GM18517 (cell line): ENCODE measurements at regions not wholly inside any gene's neighbourhood (a gene's known extent, or its start where the extent isn't known, plus 50 kb on each side); places are given as distances from the start of the nearest gene placed in this dataset.

ENCODE experiments used
- ATAC-seq: cut with Tn5 transposase; IDR thresholded peaks from one replicate; pipeline ENCODE4 v1.9.1; 2021; ENCODE audit warnings: mild to moderate bottlenecking, moderate library complexity; ENCODE audit not compliant: unreplicated experiment

- no peak for ATAC-seq
These were observed 766.0 kb upstream of the MAP3K7 start for GRCh38 chr6:91352878-91353277.

DNA sequence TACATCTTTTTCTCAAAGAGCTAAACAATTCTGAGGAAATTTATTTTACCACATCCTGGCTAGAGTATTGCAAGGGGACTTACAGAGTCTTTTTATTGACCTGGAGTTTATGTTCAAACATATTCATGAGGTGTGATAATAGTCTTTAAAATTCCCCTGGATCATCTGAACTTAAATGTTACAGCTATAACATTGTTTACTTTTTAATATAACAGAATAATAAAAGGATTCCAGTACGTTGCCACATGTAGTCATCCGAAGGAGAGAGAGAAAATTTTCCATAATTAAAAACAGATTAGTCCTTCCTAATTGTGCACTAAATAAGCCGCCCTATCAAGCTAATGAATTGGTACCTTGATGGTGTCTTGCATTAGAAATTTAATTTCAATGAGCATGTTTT, 765.4 kb upstream of the MAP3K7 start:
- no peak for ATAC-seq

DNA sequence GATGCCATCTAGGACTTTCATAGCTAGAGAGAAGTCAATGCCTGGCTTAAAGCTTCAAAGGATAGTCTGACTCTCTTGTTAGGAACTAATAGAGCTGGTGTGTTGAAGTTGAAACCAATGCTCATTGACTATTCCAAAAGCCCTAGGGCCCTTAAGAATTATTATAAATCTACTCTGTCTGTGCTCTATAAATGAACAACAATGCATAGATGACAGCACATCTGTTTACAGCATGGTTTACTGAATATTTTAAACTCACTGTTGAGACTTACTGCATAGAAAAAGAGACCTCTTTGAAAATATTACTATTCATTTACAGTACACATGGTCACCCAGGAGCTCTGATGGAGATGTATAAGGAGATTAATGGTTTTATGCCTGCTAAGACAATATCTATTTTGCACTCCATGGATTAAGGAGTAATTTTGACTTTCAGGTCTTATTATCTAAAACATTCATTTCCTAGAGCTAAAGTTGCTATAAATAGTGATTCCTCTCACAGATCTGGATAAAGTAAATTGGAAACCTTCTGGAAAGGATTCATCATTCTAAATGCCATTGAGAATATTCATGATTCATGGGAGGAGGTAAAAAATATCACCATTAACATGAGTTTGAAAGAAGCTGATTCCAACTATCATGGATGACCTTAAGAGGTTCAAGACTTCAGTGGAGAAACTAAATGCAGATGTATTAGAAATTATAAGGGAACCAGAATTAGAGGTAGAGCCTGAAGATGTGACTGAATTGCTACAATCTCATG, 763.5 kb upstream of the MAP3K7 start:
- no peak for ATAC-seq

DNA sequence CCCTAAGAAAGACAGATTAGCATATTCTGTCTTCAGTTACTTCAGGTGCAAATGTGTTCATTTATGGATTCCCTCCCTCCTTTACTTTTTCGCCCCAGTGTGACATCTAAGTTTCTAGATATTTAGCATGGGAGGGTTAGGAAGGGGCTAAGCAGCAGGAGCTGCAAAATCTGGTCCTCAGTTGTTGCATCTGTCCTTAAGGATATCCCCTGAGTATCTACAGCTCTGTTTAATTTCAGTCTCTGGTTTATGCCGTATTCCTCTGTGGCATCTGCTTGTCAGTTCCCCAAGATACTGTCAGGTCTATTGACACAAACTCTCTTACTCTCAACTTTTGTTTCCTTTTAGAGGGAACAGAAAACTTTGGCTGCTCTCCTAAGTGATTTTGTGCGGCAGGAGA, 754.6 kb upstream of the MAP3K7 start:
- no peak for ATAC-seq

DNA sequence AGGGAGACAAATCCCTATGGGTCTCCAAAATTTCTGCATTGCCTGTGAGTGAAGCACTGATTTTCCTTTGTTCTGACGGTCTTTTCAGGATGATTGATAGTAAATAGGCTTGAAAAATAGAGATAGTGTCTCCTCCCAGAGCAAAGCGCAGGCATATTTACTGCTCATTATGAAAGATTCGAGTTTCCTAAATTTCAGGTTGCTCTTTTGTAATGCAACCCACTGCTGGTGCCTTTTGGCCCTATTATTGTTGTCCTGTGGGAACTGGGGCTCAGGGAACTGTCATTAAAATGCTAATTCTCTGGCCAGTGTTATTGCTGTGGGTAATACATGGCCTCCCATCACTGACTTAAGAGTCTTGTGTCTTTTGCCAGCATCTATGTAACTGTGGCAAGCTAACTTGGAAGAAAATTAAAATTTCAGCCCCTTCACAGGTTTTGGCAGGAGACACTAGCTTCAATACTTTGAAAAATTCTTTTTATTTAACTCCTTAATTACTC, 754.1 kb upstream of the MAP3K7 start:
- no peak for ATAC-seq

DNA sequence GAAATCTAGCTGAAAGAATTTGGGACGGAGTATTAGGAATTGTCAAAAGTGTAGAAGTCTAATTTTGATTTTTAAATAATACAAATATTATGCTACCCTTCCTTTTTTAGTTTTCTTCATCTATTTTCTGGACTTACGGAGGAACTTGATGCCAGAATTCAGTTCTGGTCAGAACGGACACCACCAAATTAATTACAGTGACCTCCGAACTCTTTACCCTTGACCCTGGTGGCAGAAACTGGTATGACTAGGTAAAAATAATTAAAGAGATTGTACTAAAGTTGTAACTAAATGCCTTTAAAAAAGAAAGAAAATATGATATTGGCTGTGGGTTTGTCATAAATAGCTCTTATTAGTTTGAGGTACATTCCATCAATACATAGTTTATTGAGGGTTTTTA, 751.1 kb upstream of the MAP3K7 start:
- no peak for ATAC-seq

GRCh38 chr6:91330896-91331295, 744.0 kb upstream of the MAP3K7 start:
- no peak for ATAC-seq

DNA sequence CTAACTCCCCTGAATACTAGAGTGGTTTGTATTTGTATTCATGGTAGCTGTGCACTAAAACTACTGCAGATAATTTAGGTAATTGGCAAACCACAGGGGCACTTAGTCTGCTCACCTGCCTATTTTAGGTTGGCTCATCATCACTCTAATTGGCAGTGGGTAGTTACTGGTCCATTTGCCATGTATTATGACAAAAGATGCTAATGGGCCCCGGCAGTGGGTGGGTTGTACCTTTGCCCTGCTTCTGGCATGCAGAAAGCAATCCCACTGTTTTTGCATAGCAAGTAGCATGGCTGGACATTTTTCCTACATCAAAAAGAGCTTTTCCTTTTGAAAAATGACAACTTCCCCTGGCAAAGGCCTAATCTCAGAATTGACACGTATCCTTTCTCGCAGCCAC, 741.4 kb upstream of the MAP3K7 start:
- ATAC-seq, result no peak

GRCh38 chr6:91324711-91325110, 737.8 kb upstream of the MAP3K7 start:
- no peak for ATAC-seq

DNA sequence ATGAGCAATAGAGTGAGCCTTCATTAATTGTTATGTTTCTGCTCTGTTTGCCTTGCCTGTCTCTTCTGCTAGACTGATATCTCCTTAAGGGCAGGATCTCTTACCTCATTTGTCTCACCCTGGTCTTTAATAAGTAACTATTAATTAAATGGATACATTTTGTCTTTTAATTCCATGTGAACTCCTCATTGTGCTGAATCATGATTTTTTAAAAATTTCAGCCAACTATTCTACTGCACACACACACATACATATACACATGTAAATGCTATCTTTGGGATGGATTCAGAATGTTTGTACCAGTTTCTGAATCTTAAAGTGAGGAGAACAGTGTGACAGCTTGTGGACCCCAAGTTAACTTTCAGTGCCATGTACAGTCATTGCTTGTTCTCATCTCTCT, 731.1 kb upstream of the MAP3K7 start:
- no peak for ATAC-seq

GRCh38 chr6:91317247-91317835, 730.5 kb upstream of the MAP3K7 start:
- no peak for ATAC-seq

GRCh38 chr6:91310178-91310577, 723.3 kb upstream of the MAP3K7 start:
- no peak for ATAC-seq

DNA sequence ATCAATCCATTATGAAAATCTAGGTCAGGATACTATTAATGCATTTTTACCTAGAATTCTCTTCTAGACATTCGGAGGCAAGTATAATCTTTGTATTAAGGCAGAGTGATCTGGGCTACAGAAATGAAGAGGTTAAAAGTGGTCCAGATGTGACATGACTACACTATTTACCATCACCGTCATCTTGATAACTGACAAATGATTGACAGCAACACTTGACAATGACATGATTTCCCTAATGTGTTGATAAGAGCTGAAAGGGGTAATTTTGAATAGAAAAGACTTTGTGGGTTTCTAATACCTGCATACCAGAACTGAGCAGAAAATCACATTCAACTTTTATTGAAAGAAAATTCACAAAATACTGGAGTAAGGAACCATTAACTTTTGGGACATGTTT, 718.9 kb upstream of the MAP3K7 start:
- ATAC-seq, result no peak

DNA sequence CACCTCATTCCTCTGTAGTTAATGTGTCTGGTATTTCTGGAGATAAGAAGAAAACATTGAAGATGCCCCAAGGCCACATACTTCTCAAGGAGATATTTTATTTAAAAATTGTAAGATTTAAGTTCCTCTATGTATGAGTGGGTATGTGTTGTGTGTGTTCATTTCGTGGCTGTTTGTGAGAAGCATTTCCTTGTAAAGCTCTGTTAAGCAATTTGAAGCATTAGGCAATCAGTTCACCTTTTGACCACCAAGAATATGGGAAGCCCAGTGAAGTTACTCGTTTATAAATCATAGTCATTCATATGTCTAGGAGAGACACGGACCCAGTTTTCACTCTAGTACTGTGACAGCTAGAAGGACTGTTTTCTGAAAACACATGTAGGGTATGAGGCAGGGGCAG, 717.6 kb upstream of the MAP3K7 start:
- ATAC-seq, result no peak

- no peak for ATAC-seq
These were observed 716.5 kb upstream of the MAP3K7 start for GRCh38 chr6:91303326-91303725.

GRCh38 chr6:91299544-91300491, 712.9 kb upstream of the MAP3K7 start:
- ATAC-seq, result no peak

DNA sequence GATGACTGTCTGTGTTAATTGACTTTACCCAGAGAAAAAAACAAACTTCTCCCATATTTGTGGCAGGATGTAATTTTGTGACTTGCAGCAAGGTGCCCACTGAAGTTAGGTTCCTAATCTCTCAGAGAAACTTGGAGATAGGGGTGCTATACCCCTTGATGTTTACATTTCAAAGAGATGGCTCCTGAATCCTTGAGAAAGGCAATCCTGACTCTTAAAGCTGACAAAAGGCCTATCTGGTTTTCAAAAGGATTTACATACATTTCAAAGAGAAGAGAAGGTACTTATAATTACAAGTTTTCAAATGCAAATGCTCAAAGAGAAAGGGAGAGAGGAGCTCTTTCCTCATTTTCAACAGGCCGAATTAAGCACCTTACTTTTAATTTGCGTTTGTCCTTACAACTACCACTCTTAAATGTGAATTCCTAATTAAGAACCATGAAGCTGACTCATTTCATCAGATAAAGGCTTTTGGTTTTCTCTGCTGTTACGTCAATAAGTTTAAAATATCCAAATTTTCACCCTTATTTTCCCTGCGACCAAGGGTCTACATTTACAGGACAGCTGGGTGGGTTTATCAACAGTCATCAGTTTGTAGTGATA, 711.8 kb upstream of the MAP3K7 start:
- ATAC-seq, result no peak

DNA sequence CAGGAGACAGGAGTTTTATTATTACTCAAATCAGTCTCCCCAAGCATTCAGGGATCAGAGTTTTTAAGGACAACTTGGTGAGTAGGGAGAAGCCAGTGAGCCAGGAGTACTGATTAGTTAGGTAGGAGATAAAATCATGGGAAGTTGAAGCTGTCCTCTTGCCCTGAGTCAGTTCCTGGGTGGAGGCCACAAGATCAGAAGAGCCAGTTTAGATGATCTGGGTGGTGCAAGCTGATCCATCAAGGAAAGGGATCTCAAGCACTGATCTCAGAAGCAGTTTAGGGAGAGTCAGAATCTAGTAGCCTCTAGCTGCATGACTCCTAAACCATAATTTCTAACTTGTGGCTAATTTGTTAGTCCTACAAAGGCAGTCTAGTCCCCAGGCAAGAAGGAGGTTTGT, 706.5 kb upstream of the MAP3K7 start:
- no peak for ATAC-seq

GRCh38 chr6:91291071-91291470, 704.2 kb upstream of the MAP3K7 start:
- no peak for ATAC-seq

DNA sequence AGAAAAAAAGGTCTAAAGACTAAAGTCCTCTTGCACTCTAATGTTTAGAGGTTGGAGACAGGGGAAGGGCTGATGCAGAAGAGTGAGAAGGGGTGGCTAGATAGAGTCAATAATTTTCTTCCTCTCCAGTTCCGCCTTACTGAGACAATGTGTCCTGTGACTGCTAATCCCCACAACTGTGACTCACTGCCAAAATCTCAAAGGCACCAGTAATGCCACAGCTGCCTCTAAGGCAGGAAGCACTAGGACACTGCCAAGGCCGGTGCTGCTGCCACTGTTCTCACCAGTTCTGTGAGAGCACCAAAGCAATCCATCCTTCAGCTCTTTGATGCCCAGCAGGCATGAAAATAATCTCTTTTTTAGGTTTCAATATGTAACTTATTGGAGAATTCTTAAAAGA, 701.9 kb upstream of the MAP3K7 start:
- ATAC-seq, result no peak

GRCh38 chr6:91281901-91282300, 695.0 kb upstream of the MAP3K7 start:
- ATAC-seq, result no peak
